ENCODE measurements at regions not wholly inside any gene's neighbourhood (a gene's known extent, or its start where the extent isn't known, plus 50 kb on each side); places are given as distances from the start of the nearest gene placed in this dataset.

- H3K4me1 ChIP-seq = no peaks in the 10 kb centered on the region
- no peaks in the 10 kb centered on the region for H3K27me3 ChIP-seq
- ATAC-seq = no peak
- no peak for DNase-seq
- TF ChIP-seq, protein P1, sequence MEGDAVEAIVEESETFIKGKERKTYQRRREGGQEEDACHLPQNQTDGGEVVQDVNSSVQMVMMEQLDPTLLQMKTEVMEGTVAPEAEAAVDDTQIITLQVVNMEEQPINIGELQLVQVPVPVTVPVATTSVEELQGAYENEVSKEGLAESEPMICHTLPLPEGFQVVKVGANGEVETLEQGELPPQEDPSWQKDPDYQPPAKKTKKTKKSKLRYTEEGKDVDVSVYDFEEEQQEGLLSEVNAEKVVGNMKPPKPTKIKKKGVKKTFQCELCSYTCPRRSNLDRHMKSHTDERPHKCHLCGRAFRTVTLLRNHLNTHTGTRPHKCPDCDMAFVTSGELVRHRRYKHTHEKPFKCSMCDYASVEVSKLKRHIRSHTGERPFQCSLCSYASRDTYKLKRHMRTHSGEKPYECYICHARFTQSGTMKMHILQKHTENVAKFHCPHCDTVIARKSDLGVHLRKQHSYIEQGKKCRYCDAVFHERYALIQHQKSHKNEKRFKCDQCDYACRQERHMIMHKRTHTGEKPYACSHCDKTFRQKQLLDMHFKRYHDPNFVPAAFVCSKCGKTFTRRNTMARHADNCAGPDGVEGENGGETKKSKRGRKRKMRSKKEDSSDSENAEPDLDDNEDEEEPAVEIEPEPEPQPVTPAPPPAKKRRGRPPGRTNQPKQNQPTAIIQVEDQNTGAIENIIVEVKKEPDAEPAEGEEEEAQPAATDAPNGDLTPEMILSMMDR (IDR thresholded peaks at IDR 0.05) = no peak
- no peak overlapping the region for H3K27ac ChIP-seq
- no peak overlapping the region for H3K4me3 ChIP-seq
- no peaks in the 10 kb centered on the region for H3K36me3 ChIP-seq
- H3K9me3 ChIP-seq = no peaks in the 10 kb centered on the region
- intact Hi-C loops (cut with DNase I) = no loop called here
Observed at GRCh38 chr2:56684327-56684726, 500.5 kb downstream of the CCDC85A start.

- no peaks in the 10 kb centered on the region for H3K27me3 ChIP-seq
- DNase-seq (no peak), ATAC-seq (no peak)
- H3K4me1 ChIP-seq = no peaks in the 10 kb centered on the region
- no peaks in the 10 kb centered on the region for H3K36me3 ChIP-seq
- no peak overlapping the region for H3K27ac ChIP-seq
- TF ChIP-seq, protein P1 (IDR thresholded peaks at IDR 0.05) = no peak
- intact Hi-C loops (cut with DNase I) = no loop called here
- no peak overlapping the region for H3K4me3 ChIP-seq
- no peaks in the 10 kb centered on the region for H3K9me3 ChIP-seq
Observed at GRCh38 chr2:56685205-56685604, 501.4 kb downstream of the CCDC85A start.

- Histone ChIP-seq H3K9me3 (no peaks in the 10 kb centered on the region), H3K36me3 (no peaks in the 10 kb centered on the region), H3K27ac (no peak overlapping the region), H3K4me3 (no peak overlapping the region), H3K4me1 (no peaks in the 10 kb centered on the region), H3K27me3 (no peaks in the 10 kb centered on the region)
- ATAC-seq (no peak), DNase-seq (no peak)
- intact Hi-C loops (cut with DNase I) = no loop called here
- TF ChIP-seq, protein P1 (IDR thresholded peaks at IDR 0.05) = no peak
Observed at GRCh38 chr2:56687169-56687568, 503.4 kb downstream of the CCDC85A start.

GRCh38 chr2:56688661-56689060 is 504.9 kb downstream of the CCDC85A start:
- Histone ChIP-seq H3K27me3 (no peaks in the 10 kb centered on the region), H3K9me3 (no peaks in the 10 kb centered on the region), H3K4me3 (no peak overlapping the region), H3K4me1 (no peaks in the 10 kb centered on the region), H3K27ac (no peak overlapping the region), H3K36me3 (no peaks in the 10 kb centered on the region)
- intact Hi-C loops (cut with DNase I) = no loop called here
- TF ChIP-seq, protein P1 (IDR thresholded peaks at IDR 0.05) = no peak
- DNase-seq (no peak), ATAC-seq (no peak)

- ATAC-seq (no peak), DNase-seq (no peak)
- TF ChIP-seq, protein P1 (IDR thresholded peaks at IDR 0.05) = no peak
- intact Hi-C loops (cut with DNase I) = no loop called here
- no peaks in the 10 kb centered on the region for H3K36me3 ChIP-seq
- peaks cover 4% of the 10 kb centered on the region for H3K9me3 ChIP-seq
- no peaks in the 10 kb centered on the region for H3K27me3 ChIP-seq
- H3K27ac ChIP-seq = no peak overlapping the region
- H3K4me1 ChIP-seq = no peaks in the 10 kb centered on the region
- no peak overlapping the region for H3K4me3 ChIP-seq
Observed at GRCh38 chr2:56693501-56693900, 509.7 kb downstream of the CCDC85A start.

DNA sequence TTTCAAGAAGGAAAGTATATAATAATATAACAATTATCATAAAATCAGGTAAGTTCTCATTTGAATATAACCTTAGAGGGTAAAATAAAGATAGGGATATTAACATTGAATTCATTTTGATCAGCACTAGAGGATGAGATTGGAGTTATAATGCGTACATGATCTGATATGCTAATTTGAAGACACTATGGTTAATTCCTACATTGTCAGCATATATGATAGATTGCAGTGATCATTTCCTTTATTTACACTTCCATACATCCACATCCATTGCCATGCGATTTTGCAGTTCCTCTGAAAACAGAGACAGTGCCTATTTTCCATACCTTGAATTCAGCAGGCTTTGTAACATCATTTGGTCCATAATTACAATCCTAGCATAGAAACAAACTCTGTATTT is 519.2 kb downstream of the CCDC85A start:
- no peak for DNase-seq
- Histone ChIP-seq H3K27ac (no peak overlapping the region), H3K9me3 (peaks cover 6% of the 10 kb centered on the region), H3K36me3 (no peaks in the 10 kb centered on the region), H3K4me3 (no peak overlapping the region), H3K4me1 (no peaks in the 10 kb centered on the region), H3K27me3 (no peaks in the 10 kb centered on the region)
- intact Hi-C loops (cut with DNase I) = no loop called here
- TF ChIP-seq, protein P1 (IDR thresholded peaks at IDR 0.05) = no peak
- no peak for ATAC-seq
